ENCODE measurements at regions not wholly inside any gene's neighbourhood (a gene's known extent, or its start where the extent isn't known, plus 50 kb on each side); places are given as distances from the start of the nearest gene placed in this dataset.
"Not testable (repeated sequence)": the region's sequence is repeated elsewhere in the genome, so short reads cannot be mapped to it uniquely, and the experiment has no call there.

DNA sequence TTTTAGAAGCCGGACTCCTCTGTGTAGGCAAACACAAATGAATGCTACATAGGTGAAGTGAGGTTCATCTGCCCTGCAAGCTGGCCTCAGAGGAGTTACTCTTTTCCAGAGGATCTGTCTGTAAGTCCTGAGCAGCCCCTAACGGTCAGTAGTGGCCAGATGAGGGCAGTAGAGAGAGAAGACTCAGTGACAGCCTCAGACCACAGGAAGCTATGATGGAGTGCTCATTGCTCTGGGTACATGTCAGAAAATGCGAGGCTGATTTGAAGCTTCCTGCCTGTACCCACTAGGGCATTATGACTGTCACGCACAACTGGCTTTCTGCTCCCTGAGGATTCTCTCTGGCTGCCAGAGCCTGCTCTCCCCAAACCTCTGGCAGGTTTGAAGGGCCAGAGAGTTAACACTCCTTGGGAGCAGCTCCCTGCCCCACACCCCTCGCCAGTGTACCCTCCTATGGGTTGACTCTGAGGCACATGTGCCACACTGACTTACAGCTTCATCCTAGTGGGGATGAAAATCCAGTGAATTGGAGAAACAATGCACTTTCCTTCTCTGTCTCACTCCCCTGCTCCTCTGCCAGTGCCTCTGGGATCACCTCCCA lies 141.5 kb downstream of the GABRG2 start:
- DNase-seq: no peak

GRCh38 chr5:162214551-162214950 lies 147.0 kb downstream of the GABRG2 start:
- DNase-seq: no peak

DNA sequence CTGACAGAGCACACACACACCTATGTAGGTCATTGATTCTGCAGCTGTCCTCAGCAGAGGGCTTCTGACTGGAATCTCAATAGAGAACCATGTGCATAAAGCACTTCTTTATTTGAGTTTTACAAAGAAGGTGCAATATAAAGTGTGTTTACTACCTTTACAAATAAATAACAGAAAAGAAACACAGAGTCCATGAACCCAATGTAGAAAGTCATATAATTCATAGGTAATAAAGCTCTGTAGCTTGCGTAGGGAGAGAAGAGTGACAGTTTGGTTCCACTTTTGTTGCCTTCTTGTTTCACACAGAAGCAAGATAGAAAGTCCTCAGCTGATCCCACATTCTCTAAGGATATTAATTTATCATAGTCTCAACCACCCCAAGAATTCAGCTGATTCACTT lies 149.5 kb downstream of the GABRG2 start:
- no peak for DNase-seq

- no peak for DNase-seq
These were observed 154.3 kb downstream of the GABRG2 start for GRCh38 chr5:162221910-162222309.

DNA sequence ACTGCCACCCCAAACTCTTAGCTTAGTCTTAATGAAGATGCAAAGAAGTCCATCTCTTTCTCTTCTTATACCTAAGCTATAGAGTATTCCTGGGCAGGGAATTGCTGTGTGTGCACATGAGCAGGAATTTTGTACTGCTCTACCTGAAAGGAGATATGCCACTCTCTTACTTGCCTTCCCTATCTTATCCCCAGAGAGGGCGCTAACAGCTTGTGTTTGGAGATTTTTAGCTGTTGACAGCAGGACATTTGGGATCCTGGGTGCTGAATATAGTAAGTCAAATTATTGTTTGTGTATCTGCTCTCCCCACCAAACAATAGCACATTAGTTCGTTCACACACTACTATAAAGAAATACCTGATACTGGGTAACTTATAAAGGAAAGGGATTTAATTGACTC lies 159.5 kb downstream of the GABRG2 start:
- no peak for DNase-seq

DNA sequence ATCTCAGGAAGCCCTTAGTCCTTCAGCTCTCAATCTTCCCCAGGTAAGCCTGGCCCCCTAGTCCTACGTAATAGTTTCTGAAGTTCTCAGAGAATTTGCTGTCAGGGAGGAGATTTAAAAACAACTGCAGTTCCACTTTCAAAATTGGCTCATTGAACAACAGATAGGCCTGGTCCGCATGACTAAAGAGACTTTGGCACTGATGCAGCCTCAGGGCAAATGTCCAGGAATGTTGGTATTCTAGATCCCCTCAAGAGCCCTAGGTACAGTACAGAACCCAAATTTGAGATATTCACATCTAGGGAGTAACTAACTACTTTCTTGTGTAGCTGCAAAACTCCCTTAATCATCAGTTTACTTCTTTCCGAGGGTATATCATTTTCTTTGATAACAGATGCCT lies 162.8 kb downstream of the GABRG2 start:
- no peak for DNase-seq

DNA sequence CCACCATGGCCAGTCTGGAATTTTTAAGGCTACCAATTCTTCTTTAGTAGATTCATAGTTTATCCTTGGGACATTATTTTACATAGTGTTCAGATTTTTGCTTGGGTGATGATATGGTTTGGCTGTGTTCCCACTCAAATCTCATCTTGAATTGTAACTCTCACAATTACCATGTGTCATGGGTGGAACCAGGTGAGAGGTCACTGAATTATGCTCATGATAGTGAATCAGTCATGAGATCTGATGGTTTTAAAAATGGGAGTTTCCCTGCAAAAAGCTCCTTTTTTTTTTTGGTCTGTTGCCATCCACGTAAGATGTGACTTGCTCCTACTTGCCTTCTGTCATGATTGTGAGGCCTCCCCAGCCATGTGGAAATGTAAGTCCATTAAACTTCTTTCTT lies 163.9 kb downstream of the GABRG2 start:
- no peak for DNase-seq

DNA sequence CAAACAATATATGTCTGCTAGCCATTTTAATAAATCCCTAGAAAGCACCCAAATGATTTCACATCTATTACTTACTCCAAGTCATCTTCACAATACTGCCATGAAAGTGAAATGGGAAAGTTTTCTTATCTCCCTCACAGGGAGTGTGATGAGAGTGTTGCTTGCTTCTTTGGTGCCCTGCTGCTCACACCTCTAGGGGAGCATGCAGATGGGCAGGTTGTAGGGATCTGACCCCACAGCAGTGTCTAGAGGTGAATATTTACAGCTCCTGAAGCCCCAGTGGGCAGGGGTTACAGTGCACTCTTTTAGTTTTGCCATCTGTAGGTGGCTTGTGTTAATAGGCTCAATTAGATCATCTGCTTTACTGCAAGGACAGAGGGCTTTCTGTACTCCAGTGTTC lies 173.2 kb downstream of the GABRG2 start:
- DNase-seq: no peak

GRCh38 chr5:162242416-162242815 lies 174.8 kb downstream of the GABRG2 start:
- no peak for DNase-seq

- DNase-seq: no peak
These were observed 176.1 kb downstream of the GABRG2 start for GRCh38 chr5:162243651-162244050.

DNA sequence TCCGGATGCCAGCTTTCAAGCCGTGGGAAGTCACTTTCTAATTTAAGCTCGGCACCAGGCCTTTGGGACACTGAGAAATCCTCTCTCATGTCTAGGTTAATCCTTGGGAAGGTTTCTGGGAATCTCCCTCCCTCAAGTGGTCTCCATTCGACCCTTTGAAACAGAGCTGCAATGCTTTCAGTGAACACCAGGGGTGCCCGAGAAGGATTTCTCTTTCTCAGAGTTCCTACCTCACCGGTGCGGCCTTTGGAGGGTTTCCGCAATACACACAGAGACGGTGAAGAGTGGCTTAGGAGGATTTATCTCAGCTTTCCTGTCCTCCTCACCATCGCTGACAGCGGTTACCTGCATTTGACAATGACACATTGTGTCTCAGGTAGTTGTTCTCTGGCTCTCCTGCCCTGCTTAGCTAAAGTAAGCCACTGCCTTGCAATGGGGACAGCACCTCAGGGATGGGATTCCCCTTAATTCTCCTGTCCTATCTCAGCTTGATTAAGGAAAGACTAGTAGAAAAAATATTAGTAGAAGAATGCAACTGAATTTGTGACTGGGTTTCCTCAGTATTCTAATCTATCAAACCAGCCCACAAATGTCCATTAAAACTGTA lies 180.6 kb downstream of the GABRG2 start:
- DNase-seq: no peak

GRCh38 chr5:162256711-162257110 lies 189.1 kb downstream of the GABRG2 start:
- DNase-seq: no peak

DNA sequence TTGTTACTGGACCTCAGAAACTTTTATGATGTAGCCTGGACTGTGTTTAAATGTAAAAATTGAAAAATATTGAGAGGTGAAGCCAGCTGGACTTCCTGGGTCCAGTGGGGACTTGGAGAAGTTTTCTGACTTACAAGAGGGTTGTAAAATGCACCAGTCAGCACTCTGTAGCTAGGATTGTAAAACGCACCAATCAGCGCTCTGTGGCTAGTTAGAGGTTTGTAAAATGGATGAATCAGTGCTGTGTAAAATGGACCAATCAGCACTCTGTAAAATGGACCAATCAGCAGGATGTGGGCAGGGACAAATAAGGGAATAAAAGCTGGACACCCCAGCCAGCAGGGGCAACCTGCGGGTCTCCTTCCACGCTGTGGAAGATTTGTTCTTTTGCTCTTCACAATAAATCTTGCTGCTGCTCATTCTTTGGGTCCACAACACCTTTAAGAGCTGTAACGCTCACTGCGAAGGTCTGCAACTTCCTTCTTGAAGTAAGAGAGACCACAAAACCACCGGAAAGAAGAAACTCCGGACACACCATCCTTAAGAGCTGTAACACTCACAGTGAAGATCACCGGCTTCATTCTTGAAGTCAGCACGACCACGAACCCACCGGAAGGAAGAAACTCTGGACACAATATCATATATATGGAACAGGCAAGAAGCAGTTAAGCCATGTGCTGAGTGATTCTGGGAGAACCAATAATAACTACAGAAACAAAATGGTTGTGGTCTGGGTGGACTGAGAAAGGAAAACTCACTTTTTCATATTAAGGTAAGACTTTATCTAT lies 201.3 kb downstream of the GABRG2 start:
- no peak for DNase-seq

GRCh38 chr5:162272417-162272816 lies 204.8 kb downstream of the GABRG2 start:
- no peak for DNase-seq

- DNase-seq: no peak
These were observed 207.1 kb downstream of the GABRG2 start for GRCh38 chr5:162274679-162275078.

GRCh38 chr5:162275387-162275786 lies 207.8 kb downstream of the GABRG2 start:
- DNase-seq: not testable (repeated sequence)

- DNase-seq: no peak
These were observed 214.6 kb downstream of the GABRG2 start for GRCh38 chr5:162282191-162282590.

DNA sequence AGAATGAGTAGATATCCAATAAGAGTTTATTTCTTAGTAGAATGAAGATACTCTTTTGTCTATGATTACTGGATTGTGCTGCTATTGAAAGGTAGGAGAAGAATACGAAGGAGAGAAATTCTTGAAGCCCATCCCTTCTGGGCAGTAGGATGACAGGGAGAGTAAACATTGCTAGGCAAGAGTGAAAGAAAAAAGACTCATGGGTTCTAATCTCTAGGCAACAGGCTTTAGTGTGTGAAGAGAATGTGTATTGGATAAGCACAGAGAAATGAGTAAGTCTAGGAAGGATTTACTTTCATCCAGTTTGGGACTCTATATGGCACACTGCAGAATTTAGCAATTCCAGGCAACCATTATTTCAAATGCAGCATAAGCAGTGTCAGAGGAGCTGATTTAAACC lies 216.0 kb downstream of the GABRG2 start:
- DNase-seq: no peak

DNA sequence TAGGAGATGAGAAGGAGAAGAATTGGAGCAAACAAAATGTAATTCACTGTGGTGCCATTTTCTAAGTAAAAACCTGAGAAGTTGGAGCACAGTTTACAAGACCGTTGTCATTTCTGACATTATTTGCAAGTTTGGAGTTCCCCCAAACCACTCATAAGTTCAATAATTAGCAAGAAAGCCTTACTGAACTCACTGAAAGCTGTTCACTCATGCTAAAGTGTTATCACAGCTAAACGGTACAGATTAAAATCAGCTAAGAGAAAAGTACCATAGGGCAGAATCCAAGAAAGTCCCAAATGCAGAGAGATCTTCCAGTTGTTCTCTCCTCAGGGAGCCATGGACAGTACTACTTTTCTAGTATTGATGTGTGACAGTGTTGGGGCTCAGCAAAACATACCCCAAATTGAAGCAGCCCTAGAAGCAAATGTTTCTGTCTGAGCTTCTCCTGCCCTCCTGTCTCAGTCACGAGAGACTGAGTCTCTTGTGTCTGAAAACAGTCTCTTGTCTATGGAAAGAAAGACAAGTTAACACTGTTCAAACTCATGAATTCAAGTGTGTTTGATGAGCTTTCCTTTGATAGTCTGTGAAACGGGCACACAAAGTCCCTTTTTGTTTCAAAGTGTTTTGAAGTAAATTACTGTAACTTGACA lies 221.2 kb downstream of the GABRG2 start:
- no peak for DNase-seq

DNA sequence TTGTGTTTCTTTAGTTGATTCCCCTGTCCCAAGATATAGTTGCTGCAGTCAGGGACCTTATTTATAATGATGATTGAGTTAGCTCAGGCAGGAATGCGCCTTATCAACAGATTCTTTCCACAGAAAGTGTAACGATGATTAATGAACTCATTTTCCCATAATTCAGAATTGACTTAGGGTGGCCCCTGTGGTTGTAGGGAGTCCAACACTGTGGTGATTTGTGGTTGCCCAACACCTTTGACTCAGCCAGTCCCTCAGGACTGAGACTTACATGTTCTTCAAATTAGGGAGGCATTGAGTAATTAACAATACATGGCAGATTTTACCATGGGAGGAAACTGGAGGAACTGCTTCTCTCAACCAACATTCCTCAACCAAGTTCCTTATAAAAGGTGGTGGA lies 221.9 kb downstream of the GABRG2 start:
- no peak for DNase-seq

GRCh38 chr5:162299793-162300192 lies 232.2 kb downstream of the GABRG2 start:
- no peak for DNase-seq

GRCh38 chr5:162301356-162301755 lies 233.8 kb downstream of the GABRG2 start:
- DNase-seq: no peak

DNA sequence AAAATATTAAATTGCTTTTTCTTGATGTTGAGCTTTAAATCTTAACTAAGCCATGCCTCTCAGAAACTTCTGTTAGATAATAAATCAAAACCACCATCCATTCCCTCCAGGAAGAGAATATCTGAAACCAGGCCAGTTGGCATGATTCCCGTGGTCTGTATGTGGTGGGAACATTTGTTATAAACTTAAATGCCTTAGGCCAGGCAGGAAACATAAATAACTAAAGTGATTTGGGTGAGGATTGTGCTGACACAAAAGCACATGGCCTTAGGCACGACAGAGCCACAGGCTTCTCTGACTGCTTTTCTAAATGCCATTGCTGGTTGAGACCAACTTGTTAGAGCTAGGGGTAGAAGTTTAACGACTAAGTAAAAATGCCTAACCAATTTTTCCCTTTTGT lies 255.9 kb downstream of the GABRG2 start:
- no peak for DNase-seq

DNA sequence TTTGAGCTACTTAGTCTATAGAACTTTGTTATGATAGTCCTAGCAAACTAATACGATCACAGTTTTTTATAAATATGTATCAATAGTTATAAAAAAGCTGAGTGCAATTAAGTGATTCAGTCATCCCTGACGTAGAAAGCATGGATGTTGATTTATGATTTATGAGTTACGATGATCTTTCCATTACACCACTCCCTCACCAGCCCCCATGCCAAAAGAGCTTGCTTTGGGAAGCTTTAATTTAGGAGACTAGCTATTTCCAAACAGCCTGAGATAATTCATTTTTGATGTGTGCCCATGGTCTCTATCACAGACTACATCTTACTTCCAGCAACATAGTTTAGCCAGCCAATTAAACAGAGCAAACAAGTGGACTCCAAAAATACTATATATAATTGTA lies 256.8 kb downstream of the GABRG2 start:
- no peak for DNase-seq
